GM18861 (cell line): ENCODE measurements at regions not wholly inside any gene's neighbourhood (a gene's known extent, or its start where the extent isn't known, plus 50 kb on each side); places are given as distances from the start of the nearest gene placed in this dataset.

Experiments
- ATAC-seq: cut with Tn5 transposase; IDR thresholded peaks from one replicate; pipeline ENCODE4 v1.9.1; 2021; ENCODE audit not compliant: unreplicated experiment

DNA sequence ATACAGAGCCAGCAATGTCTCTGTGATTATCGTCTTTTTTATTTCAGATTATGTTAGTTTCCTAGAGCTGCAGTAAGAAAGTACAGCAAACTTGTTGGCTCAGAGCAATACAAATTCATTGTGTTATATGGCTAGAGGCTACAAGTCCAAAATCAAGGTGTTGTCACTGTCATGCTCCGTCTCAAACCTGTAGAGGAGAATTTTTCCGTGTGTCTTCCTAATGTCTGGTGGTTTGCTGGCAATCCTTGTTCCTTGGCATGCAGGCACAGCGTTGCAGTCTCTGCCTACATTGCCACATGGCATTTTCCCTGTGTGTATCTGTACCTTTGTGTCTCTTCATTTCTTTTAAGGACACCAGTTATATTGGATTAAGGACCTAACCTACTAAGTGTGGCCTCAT lies 244.4 kb downstream of the LRRIQ3 start:
- no peak for ATAC-seq

DNA sequence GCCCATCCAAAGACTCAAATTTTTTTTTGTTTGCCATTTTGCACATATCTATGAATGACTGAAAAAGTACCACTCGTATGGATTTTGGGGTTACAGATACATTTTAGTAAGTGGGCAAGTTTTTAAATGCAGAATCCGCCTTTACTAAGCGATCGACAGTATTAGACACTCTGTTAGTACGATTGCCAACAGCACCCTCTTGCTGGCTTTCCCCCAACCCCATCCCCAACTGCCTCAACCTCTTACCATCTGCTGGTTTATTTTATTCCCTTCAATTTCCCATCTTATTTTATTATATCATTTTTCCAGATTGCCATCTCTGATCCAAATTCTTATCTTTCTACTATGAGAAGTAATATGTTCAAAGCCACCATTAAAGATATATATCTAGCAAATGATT lies 244.8 kb downstream of the LRRIQ3 start:
- no peak for ATAC-seq

DNA sequence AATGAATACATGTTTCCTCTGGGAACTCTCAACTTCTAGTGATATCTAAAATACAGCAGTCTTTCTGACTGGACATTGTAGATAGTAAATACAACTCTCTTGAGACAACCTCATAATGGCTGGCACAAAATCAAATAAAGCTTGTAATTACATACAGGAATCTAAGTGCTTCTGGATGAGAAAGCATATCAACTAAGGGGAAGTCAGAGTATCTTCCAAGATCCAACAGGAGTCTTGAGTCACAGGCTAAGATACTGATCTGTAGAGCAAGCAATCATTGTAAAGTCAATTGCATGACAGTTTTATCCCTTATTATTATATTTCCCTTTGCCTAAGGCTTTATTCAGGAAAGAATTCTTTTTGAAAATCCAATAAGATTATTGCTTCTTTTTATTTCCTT lies 249.9 kb downstream of the LRRIQ3 start:
- ATAC-seq, result no peak

DNA sequence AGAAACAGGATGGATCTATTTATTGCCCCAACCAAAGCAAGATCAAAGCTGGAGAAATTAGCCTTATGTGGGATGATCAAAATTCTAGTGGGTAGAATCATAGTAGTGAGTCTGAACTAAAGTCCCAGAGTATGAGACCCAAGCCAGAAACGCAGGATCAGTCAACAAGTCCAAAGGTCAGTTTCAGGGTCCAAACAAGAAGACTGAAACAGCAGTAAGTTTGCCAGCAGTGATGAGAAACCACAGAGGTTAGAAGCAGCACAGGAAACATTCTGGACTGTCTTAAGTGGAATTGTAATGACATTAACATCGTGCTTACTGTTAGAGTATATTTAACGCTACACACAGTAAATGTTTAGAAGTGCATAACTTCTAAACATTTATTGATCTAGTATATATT lies 251.0 kb downstream of the LRRIQ3 start:
- no peak for ATAC-seq

DNA sequence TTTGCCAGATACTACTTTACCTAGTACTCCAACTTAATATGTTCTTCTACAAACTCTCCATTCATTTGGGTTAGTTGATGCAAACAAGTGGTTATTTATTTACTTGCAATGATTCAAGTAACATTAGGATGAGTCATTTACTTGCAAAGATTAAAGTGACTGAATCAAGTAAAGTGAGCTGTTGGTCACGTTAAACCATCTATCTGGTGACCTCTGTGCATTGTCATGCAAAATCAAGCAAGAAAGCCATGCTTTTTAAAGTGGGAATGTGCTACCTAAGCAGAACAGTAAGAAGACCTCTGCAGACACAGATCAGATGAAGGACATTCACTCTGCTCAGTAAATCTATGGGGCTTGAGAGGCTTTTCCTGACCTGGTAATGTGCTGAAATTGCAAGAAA lies 254.7 kb downstream of the LRRIQ3 start:
- no peak for ATAC-seq

DNA sequence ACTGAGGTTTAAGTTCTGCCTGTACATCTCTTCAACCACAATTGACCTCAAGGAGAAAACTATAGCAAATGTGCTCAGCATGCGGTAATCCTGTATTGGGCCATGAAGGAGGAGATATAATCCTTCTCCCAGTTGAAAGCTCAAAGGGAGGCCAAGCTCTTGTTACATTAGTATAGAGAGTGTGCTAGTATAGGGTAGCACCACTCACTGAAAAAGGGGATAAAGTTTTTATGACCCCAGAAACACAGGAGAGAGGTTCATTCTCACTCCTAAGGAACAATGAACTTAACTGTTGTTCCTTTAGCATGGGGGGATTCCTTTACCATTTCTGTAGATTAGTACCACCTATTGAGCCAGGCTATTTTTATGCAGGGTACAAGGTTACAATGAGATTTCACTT lies 267.7 kb downstream of the LRRIQ3 start:
- no peak for ATAC-seq

DNA sequence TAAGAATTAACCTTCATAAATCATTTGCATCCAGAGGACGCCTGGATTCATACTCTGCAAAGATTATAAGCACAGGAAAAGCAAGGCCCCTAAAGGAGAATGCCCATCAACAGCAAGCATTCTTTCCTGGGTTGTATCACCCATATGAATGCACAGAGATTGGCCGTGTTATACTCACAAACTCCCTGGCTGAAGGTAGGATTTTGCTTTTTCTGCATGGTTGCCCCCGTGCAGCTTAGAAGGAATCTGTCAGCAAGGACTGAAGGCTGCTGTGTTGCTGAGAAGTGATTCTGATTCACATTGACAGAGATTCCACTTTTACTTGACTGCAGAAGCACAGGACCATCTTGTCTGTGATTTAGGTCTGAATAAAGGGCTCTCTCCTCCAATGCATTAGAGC lies 283.0 kb downstream of the LRRIQ3 start:
- no peak for ATAC-seq

DNA sequence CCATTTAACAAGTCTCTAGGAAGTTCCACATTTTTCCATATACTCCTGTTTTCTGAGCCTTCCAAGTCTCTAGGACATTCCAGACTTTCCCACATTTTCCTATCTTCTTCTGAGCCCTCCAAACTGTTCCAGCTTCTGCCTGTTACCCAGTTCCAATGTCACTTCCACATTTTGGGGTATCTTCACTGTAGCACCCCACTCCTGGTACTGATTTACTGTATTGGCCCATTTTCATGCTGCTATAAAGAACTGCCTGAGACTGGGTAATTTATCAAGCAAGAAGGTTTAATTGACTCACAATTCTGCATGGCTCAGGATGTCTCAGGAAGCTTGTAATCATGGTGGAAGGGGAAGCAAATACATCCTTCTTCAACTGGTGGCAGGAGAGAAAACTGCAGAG lies 285.0 kb downstream of the LRRIQ3 start:
- no peak for ATAC-seq

DNA sequence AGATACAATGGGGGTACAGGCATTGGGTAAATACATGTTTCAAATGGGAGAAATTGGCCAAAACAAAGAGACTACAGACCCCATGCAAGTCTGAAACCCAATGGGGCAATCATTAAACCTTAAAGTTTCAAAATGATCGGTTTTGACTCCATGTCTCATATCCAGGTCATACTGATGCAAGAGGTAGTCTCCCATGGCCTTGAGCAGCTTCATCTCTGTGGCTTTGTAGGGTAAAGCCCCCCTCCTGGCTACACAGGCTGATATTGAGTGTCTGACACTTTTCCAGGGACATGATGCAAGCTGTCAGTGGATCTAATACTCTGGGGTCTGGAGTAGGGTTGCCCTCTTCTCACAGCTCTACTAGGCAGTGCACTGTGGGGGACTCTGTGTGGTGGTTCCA lies 286.1 kb downstream of the LRRIQ3 start:
- peak; percentile 28 for ATAC-seq

DNA sequence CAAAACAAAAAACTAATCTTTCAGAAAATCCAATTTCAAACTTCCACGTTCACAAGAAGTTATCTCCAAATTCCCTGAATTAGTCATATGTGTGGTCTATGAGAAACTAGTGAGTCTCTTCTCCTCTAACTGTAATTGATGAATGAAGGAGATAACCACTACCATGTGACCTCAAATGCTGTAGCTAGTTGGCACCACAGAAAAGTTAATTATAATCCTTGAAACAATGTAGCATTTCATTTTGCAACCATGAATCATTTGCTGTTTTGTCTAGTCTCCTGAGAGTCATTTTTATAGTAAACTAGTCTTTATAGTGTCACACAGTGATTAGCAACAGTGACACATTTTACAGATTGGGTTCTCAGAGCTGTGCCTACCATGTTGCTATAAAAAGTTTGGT lies 287.5 kb downstream of the LRRIQ3 start:
- peak; percentile 58 for ATAC-seq

DNA sequence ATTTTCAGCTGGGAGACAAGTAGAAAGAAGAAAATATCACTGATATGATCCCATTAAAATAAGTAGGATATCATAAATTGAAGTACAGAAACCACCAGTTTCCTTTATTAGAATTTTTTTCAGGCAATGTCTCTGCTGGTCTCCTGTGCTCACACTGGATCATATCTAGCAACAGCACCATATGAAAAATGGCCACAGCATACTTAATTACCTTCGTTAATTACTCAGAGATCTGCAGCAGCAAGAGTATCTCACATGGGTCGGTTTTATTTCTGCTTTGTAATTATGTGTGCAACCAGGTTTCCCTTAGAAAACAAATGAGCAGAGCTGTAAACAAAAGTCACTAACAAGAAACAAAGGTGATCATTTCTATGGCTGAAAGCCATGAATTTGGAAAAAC lies 287.9 kb downstream of the LRRIQ3 start:
- ATAC-seq, result no peak

DNA sequence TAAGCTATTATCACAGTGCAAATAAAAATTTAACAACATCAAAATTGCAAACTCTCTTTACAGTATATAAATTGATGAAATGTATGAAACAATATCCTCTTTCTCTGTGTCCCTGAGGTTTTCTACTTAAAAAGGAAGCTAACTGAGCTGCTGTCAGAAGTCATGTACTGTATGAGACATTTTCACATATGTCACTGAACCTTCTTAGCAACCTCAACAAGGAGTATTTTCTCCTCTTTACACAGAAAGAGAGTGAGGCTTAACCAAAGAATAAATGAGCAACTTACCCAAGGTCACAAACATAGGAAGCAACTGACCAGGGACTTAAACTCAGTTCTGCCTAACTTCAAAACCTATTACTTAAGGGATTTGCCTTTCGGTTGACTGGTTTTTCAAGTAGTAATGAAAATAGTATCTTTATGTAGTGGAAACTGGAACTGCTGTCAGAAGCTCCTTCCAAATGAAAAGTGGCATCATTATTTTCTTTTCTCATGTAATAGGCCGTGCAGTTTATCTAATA lies 288.9 kb downstream of the LRRIQ3 start:
- peak; percentile 44 for ATAC-seq

DNA sequence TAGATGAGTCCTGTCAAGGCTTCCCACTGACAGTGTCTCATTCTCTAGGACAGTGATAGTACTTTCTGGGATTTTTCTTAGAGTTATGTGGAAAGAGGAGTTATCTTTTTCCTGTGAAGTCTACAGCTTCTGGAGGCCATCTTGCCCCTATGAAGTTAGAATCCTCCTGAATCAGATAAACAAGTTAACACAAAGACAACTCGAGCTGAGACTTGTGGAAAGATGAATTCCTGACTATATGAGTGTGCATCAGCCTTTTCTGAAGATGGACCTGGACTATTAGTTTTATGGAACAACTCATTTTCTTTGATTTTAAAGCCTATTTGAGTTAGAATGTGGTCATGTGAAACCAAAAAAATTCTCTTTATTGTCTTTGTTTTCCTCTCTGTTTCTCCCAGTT lies 290.9 kb downstream of the LRRIQ3 start:
- no peak for ATAC-seq

DNA sequence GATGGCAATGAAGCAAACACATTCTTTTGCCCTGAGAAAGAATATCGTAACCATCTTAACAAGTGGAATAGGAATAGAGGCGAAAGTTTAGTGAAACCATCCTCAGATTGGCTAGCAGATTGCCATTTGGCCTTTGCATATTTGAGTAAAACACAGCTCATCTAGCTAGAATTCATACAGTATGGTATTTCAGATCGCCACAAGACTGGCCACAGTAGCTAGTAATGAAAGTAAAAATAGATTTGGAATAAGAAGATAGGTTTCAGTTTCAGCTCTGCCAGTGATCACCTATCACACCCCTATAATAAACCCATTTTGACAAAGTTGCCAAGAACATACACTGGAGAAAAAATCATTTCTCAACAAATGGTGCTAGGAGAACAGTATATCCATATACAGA lies 294.9 kb downstream of the LRRIQ3 start:
- ATAC-seq, result peak; percentile 71

DNA sequence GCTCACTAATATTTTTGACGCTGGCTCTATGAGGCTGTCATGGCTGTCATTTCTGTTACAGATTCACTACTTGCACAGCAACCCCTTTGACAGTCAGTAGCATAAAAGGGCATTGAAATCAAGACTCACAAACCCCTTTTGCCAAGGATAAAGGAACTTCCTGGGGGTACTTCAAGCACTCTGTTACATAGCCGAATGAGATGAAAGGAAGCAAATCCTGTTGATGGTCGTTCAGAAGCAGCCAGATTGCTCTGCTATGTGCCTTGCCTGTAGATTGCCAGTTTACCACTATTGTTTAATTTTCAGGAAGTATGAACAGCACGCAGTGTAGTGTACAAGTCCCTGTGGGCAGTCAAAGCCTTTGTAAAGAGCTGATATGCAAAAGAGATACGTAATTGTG lies 296.2 kb downstream of the LRRIQ3 start:
- peak; percentile 67 for ATAC-seq

DNA sequence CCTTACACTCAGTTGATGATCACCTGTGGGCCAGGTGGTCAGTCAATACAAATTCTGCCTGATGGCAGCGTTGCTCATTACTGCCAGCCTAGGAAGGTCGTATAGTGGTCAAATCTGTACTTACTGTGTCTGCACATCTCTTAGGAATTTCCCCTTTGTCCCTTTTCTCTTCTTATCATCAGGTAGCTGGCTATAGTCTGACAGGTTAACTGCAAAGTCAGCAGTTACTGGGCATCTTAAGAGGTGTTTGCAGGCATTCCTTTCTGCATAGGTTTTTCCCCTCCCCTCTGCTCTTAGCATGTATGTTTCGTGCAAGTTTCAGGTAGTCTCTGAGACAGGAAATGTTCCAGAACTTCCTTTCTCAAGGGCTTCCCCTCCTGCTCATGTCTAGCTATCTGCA lies 298.7 kb downstream of the LRRIQ3 start:
- no peak for ATAC-seq

DNA sequence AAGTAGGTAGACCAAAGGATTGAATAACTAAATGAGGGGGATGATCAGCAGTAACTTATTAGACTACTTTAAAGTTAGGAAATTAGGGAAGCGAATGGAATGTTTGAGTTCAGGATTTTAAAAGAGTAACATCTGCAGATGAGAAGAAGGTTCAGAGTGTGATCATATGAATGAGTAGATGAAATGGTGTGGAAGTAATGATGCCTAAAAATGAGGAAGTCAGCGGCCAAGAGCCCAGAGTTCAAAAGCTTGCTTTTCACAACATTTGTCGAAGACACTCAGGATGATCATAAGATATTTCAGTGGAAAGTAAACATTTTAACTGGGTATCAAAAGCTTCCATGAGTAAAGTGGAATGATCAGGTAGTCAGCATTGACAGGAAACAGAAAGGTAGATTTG lies 299.4 kb downstream of the LRRIQ3 start:
- no peak for ATAC-seq

DNA sequence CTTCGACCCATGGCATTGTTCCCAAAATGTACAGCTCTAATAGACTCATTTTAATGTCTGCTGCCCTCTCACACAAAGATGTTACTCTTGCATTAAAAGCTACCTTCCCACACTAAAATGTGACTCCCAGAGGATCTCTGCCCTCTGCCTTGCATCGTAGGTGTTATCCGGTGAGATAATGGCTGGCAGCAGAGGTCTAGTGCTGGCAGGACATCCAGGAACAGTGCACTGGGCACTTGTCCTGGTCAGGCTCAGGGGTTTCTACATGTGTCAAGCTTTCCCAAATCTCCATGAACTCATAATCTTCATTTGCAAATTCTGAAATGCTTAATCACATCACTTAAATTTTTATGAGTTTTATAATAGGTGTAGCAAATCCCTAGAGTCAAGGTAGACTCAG lies 310.6 kb downstream of the LRRIQ3 start:
- ATAC-seq, result no peak

DNA sequence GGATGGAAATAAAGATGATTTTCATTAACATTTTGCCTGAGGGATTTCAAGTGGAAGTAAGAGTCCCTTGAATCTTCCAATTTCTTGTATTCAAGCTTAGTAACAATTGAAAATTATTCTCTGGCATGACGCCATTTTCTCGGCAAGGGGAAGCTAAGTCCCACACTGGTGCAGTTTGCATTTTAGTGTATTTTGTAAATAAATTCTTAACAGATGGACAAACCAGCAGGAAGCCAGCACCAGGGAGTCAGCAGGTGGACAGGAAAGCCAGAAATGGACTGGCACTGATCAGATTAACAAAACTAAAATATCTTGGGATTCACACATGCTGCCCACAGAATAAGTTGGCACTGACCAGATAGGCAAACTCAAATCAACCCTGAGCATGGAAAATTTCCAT lies 311.3 kb downstream of the LRRIQ3 start:
- ATAC-seq, result no peak

DNA sequence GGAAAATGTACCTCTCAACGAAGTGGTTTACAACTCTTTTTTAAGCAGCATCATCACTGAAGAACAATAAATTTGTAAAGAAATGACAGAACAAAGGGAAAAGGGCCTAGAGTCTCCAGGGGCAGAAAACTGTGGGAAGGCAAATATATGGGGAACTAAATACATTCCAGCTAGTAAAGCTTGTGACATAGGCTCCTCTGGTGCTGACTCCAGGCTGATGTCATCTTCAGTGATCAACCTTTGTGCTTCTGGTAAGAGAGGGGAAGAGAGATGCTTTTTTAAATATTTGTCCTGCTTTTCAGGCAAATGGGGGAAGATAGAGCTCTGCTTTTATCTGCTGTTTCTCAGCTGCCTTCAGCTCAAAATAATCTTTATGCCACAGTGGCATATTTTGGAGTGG lies 323.2 kb downstream of the LRRIQ3 start:
- no peak for ATAC-seq

DNA sequence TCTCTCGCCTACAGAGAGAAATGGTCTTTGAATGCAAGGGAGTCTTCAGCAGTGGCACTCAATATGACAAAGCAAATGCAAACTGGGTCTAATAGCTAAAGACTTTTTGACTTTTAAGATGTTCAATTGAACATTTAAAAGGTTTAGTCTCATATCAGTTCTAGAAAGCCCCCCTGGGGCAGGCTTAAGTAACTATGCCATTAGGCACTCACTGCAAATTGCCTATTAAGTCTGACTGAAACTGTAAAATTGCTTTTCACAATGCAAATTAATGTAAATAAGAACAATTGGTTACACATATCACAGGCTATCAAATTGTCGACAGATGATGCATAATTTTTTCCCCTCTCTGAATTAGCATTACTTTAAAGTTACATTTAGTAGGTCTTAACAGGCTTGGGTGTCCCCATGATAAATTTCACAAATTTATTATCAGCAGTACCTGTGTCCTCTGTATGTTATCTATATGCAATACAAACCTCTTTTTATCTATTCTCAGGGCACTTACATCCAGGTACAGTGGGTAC lies 329.1 kb downstream of the LRRIQ3 start:
- no peak for ATAC-seq

DNA sequence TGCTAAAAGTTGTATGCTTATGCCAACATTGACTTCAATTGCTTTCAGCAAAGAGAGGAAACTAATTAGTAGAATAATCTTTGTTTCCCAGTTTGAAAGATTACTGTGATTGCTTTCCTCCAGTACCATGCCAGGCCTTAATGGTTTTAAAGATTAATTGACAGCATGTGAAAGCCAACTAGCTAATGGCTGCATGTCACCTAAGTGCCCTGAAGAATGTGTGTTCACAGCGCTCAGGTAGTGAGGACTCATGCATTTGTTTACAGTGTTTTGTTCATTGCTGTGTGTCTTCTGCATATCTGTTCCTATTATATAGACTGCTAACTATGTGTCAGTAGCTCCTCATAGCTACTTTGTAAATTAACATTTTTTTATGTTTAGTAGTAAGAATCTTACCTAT lies 335.6 kb downstream of the LRRIQ3 start:
- ATAC-seq, result no peak

DNA sequence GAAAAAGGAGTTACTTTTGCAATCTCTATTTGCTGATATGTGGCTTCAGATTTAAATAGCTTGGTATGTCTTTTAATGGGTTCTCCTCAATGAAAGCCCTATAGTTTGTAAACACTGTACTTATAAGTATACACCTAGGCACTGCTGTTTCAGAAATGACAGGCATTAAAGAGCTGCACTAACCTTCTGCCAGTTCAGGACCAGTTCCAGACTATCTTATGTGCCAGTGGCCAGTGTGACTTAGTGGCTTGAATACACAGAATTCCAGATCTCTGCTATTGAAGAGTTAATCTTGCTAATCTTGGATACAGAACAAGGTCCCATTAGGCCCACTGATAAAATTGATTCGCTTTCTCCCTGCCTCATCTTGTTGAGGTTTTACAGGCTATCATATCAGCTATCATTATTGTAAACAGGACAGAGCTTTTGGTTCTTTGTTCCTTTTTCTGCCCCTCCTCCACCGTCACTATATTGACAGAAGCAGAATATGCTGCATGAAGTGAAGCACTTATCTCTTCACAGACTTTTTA lies 337.5 kb downstream of the LRRIQ3 start:
- ATAC-seq, result no peak
